ENCODE measurements at regions not wholly inside any gene's neighbourhood (a gene's known extent, or its start where the extent isn't known, plus 50 kb on each side); places are given as distances from the start of the nearest gene placed in this dataset.

GRCh38 chr5:6831678-6832671, 118.7 kb downstream of the TENT4A start:
- H4K91ac ChIP-seq (ENCODE audit: insufficient read length, low read depth, low read length) = no peak overlapping the region
- no peak overlapping the region for H3K56ac ChIP-seq (ENCODE audit: insufficient read length, low read depth, low read length)
- WGBS (ENCODE audit: extremely low coverage, insufficient read length, low lambda C conversion rate) = no CpG with 5 or more reads among the region's 7 CpGs
- no peaks in the 10 kb centered on the region for H4K20me1 ChIP-seq (ENCODE audit: control insufficient read depth, insufficient read depth, insufficient read length)
- no peak overlapping the region for H2AK5ac ChIP-seq (ENCODE audit: insufficient read length, low read length)
- H3K36me3 Mint-ChIP-seq (ENCODE audit: insufficient read depth in 1 of 3, low read depth in 3 of 3) = peaks cover 0 to 12% (median 3%) of the 10 kb centered on the region in 3 experiments; a peak in 3 of 7 replicates
- no peak overlapping the region for H3K4ac ChIP-seq (ENCODE audit: low read depth, low read length)
- no peak overlapping the region for H3K4me3 Mint-ChIP-seq
- no peak overlapping the region for H3K27ac ChIP-seq (ENCODE audit: insufficient read length, low read depth, low read length)
- no peak overlapping the region for H3K9ac ChIP-seq (ENCODE audit: extremely low read depth, insufficient read length, low read length)
- no peak overlapping the region for H3K18ac ChIP-seq (ENCODE audit: insufficient read length, low read depth, low read length)
- H3K23me2 ChIP-seq (ENCODE audit: insufficient read length, low read depth, low read length, poor library complexity, severe bottlenecking) = no peaks in the 10 kb centered on the region
- H2BK12ac ChIP-seq (ENCODE audit: insufficient read length, low read depth, low read length) = no peak overlapping the region
- H2BK15ac ChIP-seq (ENCODE audit: low read depth, low read length) = no peak overlapping the region
- no peak overlapping the region for H2BK120ac ChIP-seq (ENCODE audit: low read depth, low read length, poor library complexity, severe bottlenecking)
- no peak overlapping the region for H4K5ac ChIP-seq (ENCODE audit: insufficient read length, low read depth, low read length)
- H3T11ph ChIP-seq (ENCODE audit: low read length) = no peak overlapping the region
- no peak overlapping the region for H2BK5ac ChIP-seq (ENCODE audit: insufficient read length, low read length)
- no peaks in the 10 kb centered on the region for H3K79me1 ChIP-seq (ENCODE audit: insufficient read depth, low read depth, low read length, poor library complexity, severe bottlenecking)
- no peak for DNase-seq
- H4K8ac ChIP-seq (replicated peaks; ENCODE audit: insufficient read length, low read depth, low read length) = no peak overlapping the region
- no peak overlapping the region for H3K14ac ChIP-seq (ENCODE audit: insufficient read depth, low read length)
- TF ChIP-seq CTCF (conservative IDR thresholded peaks at IDR 0.05) = no peak
- H3K9me3 Mint-ChIP-seq = peaks cover 16 to 17% of the 10 kb centered on the region in 2 experiments
- peaks cover 5% of the 10 kb centered on the region for H3K9me3 ChIP-seq (ENCODE audit: control insufficient read depth, low read depth, low read length)
- no peak overlapping the region for H3K4me2 ChIP-seq (ENCODE audit: insufficient read depth, insufficient read length, low read length)
- H3K27me3 Mint-ChIP-seq (ENCODE audit: low read depth) = peaks cover 5% of the 10 kb centered on the region
- no peak overlapping the region for H3K27ac Mint-ChIP-seq
- H3K79me2 ChIP-seq (ENCODE audit: insufficient read depth, low read length) = no peaks in the 10 kb centered on the region
- no peak overlapping the region for H2AFZ ChIP-seq (ENCODE audit: low read length)
- H3K4me1 Mint-ChIP-seq = no peaks in the 10 kb centered on the region
- no peaks in the 10 kb centered on the region for H3K27me3 ChIP-seq (ENCODE audit: insufficient read depth, low read length)
- no peak overlapping the region for H3K23ac ChIP-seq (ENCODE audit: insufficient read length, low read depth, low read length)
- H3K4me1 ChIP-seq (ENCODE audit: insufficient read depth, low read length) = no peaks in the 10 kb centered on the region
- no peak overlapping the region for H2BK20ac ChIP-seq (ENCODE audit: low read depth, low read length, poor library complexity, severe bottlenecking)

Data from H9 (cell line).